ENCODE measurements at regions not wholly inside any gene's neighbourhood (a gene's known extent, or its start where the extent isn't known, plus 50 kb on each side); places are given as distances from the start of the nearest gene placed in this dataset.

DNA sequence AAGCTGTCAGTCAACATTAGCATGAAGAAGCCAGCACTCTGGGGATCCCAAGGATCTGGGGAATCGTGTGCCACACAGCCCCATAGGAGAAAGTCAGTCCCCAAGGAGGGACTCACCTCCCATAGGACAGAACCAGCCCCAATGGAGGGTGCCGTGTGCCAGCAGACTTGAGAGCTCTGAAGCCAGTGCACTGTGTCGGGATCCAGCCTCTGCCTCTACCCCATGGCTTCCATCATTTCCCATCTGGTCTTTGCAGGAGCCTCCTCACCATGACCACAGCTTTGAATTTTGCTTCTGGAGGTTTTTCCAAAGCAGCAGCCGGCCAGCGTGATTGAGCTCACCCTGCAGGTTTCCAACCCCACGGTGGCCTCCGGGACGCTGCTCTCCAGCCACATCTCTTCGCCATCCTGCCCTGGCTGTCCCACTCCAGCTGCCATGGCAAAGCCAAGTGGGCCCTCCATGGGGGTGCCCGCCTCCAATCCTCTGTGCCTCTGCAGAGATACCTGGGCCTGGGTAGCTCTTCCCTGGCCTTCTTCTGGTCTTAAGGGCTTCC is 171.8 kb upstream of the SHH start:
- intact Hi-C loops (cut with micrococcal nuclease) = no loop called here

DNA sequence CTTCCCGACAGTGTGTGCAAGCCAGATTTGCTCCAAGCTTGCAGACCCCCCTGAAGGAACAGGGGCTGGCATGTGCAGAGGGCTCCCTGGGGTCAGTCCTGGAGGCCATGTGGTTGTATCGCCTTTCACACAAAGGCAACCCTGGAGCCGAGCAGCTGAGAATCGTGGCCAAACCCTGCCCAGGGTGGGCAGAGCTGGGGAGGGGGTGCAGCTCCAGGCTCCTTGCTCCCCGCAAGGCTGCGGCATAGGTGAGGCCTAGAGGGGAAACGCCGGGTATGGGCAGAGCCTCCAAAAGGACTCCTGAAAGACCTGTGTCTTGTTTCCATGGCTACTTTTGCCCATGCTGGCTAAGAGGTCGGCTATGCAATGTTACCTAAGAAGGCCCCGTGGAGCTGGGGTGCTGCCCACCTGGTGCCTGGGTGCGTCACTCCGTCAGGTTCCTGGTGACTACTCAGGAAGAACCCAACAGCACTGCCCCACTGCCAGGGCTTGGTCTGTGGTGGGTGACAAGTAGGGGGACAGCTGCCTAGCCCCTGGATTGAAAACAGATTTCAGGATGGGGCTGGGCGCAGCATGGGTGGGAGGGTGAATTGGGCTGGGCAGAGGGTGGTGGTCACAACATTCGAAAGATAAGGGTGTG is 171.0 kb upstream of the SHH start:
- intact Hi-C loops (cut with micrococcal nuclease) = no loop called here

DNA sequence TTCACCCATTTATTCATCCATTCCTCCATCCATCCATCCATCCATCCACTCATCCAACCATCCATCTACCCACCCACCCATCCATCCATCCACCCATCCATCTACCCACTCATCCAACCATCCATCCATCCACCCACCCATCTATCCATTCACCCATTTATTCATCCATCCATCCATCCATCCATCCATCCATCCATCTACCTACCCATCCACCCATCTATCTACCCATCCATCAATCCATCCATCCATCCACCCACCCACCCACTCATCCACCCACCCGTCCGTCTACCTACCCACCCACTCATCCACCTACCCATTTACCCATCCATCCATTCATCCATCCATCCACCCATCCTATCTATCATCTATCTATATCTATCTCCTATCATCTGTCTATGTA is 169.4 kb upstream of the SHH start:
- intact Hi-C loops (cut with micrococcal nuclease) = no loop called here

DNA sequence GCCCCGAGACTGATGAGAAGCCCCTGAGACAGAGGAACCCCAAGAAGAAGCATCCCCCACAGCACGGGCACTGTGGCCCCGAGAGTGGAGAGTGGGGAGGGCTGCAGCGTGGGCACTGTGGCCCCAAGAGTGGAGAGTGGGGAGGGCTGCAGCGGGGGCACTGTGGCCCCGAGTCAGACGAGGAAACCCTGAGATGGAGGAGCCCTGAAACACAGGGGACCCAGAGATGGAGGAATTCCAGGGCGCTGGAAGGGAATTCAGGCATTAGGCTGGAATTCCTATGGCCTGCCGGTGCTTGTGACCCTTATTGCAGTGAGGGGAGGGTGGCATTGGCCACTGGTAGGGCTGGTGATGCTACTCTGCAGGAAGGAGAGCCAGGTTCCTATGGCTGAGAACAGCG is 168.6 kb upstream of the SHH start:
- intact Hi-C loops (cut with micrococcal nuclease) = no loop called here

DNA sequence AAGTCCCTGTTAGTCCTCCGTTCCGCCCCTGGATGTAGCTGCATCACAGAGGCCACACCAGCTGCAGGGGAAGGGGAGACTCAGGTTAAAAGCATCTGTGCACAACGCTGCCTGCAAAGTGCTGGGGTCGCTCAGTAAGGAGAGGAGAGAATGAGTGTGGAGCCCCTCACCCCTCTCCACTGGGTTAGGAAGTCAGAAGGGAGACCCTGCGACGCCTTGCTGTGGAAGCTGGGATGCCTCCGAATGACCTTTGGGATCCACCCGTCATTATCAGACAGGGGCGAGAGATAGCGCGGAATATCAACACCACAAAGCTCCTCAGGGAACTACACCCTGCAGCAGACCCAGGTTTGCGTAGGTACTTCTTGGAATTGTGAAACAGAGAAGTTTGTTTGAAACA is 167.7 kb upstream of the SHH start:
- intact Hi-C loops (cut with micrococcal nuclease) = no loop called here

DNA sequence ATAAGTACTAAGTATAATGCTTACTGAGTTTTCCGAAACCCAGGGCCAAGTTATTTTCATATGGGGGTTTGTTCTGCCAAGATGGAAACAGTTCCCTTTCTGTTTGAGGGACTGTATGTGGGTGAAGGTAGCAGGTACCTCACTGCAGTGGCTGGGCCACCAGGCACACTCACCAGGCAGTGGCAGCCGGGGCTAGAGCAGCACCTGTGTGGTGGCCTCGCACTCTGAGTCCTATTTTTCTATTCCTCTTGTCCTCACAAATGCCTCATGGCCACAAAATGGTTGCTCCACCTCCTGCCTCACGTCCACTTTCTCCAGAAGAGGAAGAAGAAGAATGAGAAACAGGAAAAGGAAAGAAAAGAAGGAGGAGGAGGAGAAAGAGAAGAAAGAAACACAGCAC is 167.3 kb upstream of the SHH start:
- intact Hi-C loops (cut with micrococcal nuclease) = no loop called here

DNA sequence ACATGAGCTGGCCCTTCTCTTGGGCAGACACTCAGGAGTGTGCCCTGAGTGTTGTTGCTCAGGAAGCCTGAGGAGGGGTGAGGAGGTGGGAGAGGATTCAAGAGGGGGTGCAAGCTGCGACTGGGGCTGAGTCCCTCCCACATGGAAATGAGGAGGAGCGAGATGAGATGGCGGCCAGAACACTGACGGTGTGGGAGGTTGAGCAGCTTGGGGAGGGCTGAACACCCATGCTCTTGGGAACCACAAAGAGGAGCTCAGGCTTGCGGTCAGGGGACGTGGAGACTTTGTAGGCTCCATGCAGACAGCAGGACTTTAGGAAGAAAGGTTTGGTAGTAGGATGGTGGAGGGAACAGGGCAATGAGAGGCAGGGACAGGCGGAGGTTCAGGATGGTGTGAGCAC is 163.2 kb upstream of the SHH start:
- intact Hi-C loops (cut with micrococcal nuclease) = no loop called here

DNA sequence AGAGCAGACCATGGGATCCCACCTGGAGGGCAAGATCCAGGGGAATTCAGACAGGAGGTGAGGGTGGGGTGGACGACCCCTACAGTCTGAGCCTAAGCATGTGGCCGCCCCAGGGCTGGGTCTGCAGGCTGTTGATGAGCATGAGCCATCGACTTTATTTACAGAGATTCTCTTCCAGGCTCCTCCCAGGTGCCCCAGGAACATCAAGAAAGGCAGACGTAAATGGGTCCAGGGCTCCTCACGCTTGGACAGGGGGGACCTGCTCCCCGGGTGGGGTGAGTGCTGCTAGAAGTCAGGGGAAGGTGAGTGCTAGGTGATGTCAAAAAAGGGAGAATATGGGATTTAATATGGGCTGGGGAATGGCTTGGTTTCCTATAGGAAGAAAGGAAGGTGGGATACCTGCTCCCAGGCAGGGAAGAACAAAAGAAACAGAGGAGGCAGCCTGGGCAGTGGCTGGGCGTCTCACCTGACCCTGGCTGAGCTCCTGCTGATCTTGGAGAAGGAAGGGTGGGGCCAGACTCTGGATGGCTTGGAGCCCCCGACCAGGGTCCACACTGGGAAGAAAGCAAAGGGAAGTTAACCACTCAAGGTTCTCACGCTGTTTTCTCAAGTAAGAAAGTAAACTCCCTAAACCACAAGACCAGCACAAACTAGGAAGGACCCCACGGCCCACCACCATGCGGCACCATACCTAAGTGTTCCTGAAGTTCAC is 162.1 kb upstream of the SHH start:
- intact Hi-C loops (cut with micrococcal nuclease) = no loop called here

DNA sequence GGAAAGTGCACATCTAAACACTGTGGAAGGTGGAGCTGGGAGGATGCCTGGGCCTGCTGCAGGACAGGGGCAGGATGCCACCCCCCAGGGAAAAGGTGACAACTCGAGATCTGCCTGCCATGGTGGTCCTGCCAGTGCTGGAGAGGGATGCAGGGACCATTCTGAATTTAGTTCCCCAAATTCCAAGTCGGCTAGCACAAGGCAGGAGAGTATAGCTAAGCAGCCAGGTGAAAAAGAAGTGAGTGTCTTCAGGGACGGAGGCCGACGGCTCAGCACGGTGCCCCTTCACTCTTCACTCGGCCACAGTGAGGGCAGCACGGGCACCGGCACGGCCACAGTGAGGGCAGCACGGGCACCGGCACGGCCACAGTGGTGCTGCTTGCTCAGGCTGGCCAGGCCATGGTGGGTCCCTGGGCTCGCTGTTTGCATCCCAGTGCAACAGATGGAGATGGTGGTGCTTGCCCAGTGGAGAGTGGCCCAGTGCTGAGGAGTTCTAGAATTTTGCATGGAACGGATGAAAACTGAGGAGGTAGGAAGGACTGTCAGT is 161.3 kb upstream of the SHH start:
- intact Hi-C loops (cut with micrococcal nuclease) = no loop called here

DNA sequence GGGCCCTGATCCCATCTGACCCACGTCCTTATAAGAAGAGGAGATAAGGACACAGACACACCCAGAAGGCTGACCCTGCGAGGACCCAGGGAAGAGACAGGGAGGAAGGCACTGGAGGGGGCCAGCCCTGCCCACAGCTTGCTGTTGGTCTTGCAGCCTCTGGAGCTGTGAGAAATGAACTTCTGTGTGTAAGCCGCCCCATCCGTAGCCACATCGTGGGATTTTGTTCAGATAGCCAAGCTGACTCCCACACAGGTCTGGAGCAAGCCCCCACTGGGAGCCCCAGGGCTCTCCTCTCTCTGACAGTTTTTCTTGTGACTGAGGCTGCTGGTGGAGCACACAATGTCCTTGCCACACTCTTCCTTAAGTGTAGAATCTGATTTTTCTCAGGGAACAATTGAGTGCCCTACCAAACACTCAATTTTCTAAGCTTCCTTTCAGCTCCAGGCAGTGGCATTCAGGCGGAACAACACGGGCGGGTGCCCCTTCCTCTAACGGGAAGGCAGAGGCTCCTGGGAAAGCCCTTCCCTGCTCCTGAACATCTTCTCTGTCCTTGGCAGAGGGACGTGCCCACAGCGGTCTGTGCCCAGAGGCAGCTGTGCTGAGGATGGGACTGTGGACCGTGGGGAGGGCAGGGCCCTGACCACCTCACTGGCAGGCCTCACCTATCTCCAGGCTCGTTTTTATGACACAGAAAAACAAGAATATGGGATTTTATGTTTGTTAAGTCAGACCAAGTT is 160.6 kb upstream of the SHH start:
- intact Hi-C loops (cut with micrococcal nuclease) = no loop called here

DNA sequence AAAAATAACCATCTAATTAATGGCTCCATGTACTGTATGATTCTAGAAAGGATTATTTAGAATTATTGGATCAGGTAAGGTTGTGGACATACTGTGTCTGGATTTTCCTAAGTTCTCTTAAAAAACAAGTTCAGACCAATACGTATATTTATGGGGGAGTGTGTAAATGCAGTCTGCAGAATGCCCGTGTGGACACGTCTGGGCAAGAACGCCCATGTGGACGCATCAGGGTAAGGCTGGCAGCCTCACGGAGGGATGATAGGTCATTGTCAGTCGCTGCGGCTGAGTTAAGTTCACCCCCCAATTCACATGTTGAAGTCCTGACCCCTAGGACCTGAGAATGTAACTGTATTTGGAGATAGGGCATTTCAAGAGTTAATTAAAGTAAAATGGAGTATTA is 160.0 kb upstream of the SHH start:
- intact Hi-C loops (cut with micrococcal nuclease) = no loop called here

DNA sequence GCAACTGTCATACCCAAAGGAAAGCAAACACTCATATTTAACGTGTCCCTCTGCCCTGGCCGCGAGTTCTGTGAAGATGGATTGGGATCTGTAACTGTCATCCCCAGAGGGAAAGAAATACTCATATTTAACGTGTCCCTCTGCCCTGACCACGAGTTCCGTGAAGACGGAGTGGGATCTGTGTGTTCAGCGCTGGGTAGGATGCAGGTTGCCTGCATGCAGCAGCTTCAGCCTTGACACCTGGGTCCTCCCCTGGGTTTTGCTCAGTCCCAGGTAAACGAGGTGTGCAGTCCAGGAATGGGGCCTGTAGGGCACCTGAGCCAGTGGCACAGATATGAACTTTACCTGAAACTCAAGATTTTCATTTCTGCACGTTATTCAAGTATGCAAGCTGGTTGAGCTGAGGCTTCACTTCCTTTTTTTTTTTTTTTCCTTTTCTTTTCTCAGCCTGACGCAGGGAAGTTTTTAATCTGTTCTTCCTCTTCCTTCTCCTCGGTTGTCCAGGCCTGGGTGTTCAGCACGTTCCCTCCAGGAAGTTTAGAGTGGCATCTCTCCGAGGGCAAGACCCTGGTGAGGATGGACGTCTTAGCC is 159.0 kb upstream of the SHH start:
- intact Hi-C loops (cut with micrococcal nuclease) = no loop called here

DNA sequence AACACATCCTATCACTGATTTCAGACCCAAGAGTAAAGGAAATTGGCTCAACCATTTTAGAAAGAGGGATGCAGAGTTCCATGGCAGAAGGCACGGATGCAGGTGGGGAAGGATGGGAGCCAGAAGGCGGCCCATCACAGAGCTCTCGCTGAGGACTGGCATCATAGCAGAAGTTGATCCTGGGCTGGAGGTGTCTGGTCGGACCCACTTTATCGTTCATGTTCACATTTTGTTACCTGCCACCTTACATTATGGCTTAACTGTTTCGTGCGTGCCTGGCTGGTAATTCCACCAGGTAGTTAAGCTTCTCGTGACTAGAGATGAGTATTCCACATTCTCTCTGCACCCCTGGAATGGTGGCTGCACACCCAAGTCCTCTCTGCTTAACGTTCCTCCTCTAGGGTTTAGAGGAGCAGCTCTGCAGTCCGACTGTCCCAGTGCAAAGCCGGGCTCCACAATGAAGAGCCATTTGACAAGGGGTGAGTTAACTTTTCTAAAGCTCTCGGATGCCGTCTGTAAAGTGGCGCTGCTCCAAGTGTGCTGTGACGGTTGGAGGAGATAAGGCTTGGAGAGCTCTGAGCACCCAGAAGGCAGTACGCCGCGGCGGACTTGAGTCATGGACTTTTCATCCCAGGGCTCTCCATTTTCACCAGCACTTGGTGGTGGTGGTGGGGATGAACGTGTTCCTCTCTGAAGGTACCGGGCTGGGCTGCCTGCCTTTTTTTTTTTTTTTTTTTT is 157.1 kb upstream of the SHH start:
- intact Hi-C loops (cut with micrococcal nuclease) = no loop called here

DNA sequence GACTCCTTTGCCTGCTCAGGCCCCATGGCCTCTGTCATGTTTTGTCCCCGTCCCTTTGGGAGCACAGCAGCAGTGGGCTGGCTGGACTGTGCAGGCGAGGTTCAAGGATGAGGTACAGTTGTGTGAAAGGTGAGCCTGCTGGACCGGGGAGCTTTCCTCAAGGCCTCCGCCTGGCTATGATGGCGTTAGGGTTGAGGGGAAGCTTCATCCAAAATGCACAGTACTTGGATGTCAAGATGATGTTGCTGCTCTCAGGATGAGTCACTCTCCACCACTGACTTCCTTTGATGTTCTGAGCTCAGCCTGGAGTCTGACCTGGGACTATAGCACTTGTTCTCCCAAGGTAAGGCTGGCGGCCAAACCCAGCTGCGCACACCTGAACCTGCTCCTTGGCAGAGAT is 152.7 kb upstream of the SHH start:
- intact Hi-C loops (cut with micrococcal nuclease) = no loop called here

DNA sequence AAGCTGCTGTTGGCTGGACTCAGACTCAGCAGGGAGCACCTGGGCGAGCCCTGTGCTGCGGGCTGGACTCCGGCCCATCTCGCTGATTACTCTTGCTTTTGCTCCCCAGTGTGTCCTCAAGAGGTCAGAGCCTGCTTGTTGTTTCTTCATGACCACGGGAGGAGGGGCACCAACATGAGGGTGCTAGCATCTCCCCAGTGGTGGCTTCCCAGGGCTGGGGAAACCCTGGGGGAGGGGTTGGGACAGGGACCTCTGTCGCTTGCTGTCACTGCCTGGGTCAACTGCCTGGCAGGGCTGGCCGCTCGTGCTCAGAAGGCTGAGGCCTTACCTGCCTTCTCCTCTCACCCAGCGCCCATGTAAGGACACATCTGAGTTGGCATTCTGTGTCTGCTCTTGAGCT is 152.3 kb upstream of the SHH start:
- intact Hi-C loops (cut with micrococcal nuclease) = no loop called here

DNA sequence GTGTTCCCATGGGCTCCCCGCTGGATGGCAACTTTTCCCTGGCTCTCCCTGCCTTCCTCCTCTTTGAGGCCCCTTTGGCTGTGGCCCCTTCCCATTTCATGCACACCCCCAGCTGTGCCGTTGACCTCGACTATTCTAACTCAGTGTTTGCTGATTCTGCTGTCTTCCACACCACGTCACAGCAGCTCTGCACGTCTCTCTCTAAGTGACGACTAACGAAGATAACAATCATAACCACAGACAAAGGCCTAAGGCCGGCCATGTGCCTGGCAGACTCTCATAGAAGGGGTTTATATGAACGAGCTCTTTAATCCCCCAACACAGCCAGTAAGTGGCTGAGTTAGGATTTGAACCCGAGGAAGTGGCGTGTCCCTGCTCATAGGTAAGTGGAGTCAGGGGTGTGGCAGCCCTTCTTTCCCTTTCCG is 151.5 kb upstream of the SHH start:
- intact Hi-C loops (cut with micrococcal nuclease) = no loop called here

DNA sequence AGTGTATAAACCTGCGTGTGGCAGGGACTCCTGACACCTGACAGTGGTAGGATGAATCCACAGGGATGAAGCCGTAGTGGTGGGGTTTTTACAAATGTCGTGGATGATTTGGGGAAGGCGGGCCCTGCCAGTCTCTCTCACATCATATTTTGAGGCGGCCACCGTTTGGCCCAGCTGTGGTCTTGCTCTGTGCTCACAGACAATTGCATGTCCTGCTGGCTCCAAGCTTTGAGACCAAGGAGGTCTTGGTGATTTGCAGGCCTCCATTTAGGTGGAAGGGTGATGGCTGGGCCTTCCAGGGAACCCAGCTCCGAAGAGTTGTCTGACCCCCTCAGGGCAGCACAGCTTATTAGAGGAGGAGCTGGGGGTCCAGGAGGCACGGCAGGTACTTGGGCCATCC is 151.1 kb upstream of the SHH start:
- intact Hi-C loops (cut with micrococcal nuclease) = no loop called here

DNA sequence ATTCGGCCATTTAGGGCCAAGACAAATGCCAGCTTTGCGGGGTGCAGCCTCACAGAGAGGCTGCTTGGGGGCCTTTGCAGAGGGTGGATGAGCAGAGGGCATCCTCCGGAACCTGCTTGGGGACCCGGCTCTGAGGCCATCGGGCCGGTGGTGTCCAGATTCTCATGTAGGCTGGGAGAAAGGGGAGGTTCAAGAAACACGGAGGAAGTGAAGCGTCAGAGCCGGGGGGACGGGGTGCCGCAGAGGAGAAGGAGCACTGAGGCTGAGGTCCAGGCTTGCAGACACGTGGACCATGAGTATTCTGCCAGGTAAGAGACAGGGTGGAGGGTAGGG is 150.7 kb upstream of the SHH start:
- intact Hi-C loops (cut with micrococcal nuclease) = no loop called here

DNA sequence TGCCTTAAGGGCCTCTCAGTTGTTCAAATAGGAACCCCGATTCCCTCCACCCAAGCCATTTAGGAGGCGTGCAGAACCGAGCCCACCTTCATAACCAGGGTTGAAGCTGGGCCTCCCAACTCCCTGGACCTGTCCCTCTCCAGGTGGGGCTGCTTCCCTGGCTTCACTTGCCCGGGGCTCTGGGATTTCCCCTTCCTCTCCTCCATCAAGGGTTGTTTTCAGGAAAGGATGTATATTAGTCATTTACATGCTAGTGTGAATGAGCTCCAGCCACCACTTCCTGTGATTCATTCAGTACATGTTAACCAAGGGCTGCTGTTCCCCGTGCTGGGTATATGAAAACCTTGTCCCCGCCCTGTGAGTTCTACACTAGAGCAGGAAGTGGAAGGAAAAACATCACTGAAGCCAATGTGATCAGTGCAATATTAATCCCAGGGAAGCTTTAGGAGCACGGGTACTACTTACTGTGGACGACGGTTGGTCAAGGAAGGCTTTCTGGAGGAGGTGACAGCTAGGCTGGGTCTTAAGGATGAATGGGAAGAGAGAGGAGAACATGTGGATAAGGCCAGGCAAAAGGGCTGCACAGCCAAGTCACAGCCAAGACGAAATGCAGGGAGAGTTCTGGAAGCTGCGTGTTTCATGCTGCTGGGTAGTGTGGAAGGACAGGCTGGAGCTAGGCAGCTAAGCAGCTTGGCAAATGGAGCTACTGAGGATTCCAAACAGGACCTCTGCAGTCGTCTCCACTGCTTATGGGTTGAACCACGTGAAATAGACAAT is 150.1 kb upstream of the SHH start:
- intact Hi-C loops (cut with micrococcal nuclease) = no loop called here
